BE2C (cell line): ENCODE measurements at regions not wholly inside any gene's neighbourhood (a gene's known extent, or its start where the extent isn't known, plus 50 kb on each side); places are given as distances from the start of the nearest gene placed in this dataset.

Source experiments
- DNase-seq: peaks from one replicate; pipeline ENCODE4 v3.0.0-alpha.2; 2020
- H3K27me3 ChIP-seq: fragments of 250-450 bp; sonication (Bioruptor Pico); 2 replicates; pipeline ENCODE4 v1.5.1; 2020; ENCODE audit warnings: mild to moderate bottlenecking
- H3K36me3 ChIP-seq: fragments of 250-450 bp; sonication (Bioruptor Pico); 2 replicates; pipeline ENCODE4 v1.5.1; 2020; ENCODE audit warnings: mild to moderate bottlenecking
- H3K4me1 ChIP-seq: fragments of 250-450 bp; sonication (Bioruptor Pico); 2 replicates; pipeline ENCODE4 v1.5.1; 2020
- H3K4me3 ChIP-seq: 2 replicates; pipeline ENCODE4 v1.5.1; 2011; ENCODE audit warnings: low read depth, low read length
- H3K9me3 ChIP-seq: fragments of 250-450 bp; sonication (Bioruptor Pico); 2 replicates; pipeline ENCODE4 v1.5.1; 2020
- CTCF ChIP-seq: IDR thresholded peaks from 2 replicates; pipeline ENCODE4 v1.5.1; 2012; ENCODE audit warnings: mild to moderate bottlenecking, low read depth, low read length

- no peaks in the 10 kb centered on the region for H3K36me3 ChIP-seq
- DNase-seq = no peak
- H3K4me3 ChIP-seq = no peak overlapping the region
- H3K9me3 ChIP-seq = no peaks in the 10 kb centered on the region
- H3K4me1 ChIP-seq = no peaks in the 10 kb centered on the region
- H3K27me3 ChIP-seq = no peaks in the 10 kb centered on the region
- no peak for TF ChIP-seq CTCF
Observed at GRCh38 chr15:47158573-47158972, 558.7 kb upstream of the SEMA6D start.

GRCh38 chr15:47177177-47177576 is 540.1 kb upstream of the SEMA6D start:
- Histone ChIP-seq H3K4me3 (no peak overlapping the region), H3K27me3 (peaks cover 22% of the 10 kb centered on the region), H3K36me3 (no peaks in the 10 kb centered on the region), H3K9me3 (no peaks in the 10 kb centered on the region; the same call in 1 of the 2 replicates), H3K4me1 (no peaks in the 10 kb centered on the region)
- TF ChIP-seq CTCF = no peak
- DNase-seq = no peak

- Histone ChIP-seq H3K9me3 (no peaks in the 10 kb centered on the region; the same call in 1 of the 2 replicates), H3K36me3 (no peaks in the 10 kb centered on the region), H3K4me3 (no peak overlapping the region), H3K4me1 (no peaks in the 10 kb centered on the region), H3K27me3 (peaks cover 50% of the 10 kb centered on the region)
- no peak for DNase-seq
- no peak for TF ChIP-seq CTCF
Observed at GRCh38 chr15:47179988-47180387, 537.3 kb upstream of the SEMA6D start.

- TF ChIP-seq CTCF = no peak
- no peak for DNase-seq
- H3K27me3 ChIP-seq = peaks cover 59% of the 10 kb centered on the region
- H3K4me1 ChIP-seq = no peaks in the 10 kb centered on the region
- H3K9me3 ChIP-seq = no peaks in the 10 kb centered on the region
- no peak overlapping the region for H3K4me3 ChIP-seq
- no peaks in the 10 kb centered on the region for H3K36me3 ChIP-seq
Observed at GRCh38 chr15:47182818-47183217, 534.5 kb upstream of the SEMA6D start.

- peak; percentile 49 for DNase-seq
- Histone ChIP-seq H3K9me3 (no peaks in the 10 kb centered on the region), H3K27me3 (peaks cover 46% of the 10 kb centered on the region), H3K4me3 (peak overlapping the region; percentile 64), H3K4me1 (no peaks in the 10 kb centered on the region), H3K36me3 (no peaks in the 10 kb centered on the region)
- TF ChIP-seq CTCF = no peak
Observed at GRCh38 chr15:47184003-47184907, 533.0 kb upstream of the SEMA6D start.
